Mammary epithelial cell (primary cell): ENCODE measurements at regions not wholly inside any gene's neighbourhood (a gene's known extent, or its start where the extent isn't known, plus 50 kb on each side); places are given as distances from the start of the nearest gene placed in this dataset.

Experiments
- EZH2 ChIP-seq: IDR thresholded peaks from 2 replicates; pipeline ENCODE4 v1.6.1; 2012; ENCODE audit warnings: low read length, inconsistent platforms, borderline replicate concordance
- TF ChIP-seq, protein P1 (sequence below), 2 donors: IDR thresholded peaks in 1 of 2; conservative IDR thresholded peaks in 1 of 2; 2 replicates each; pipeline ENCODE4 v1.5.1; 2011 to 2012; ENCODE audit warnings: inconsistent platforms in 2 of 2, low read length in 2 of 2, mild to moderate bottlenecking in 2 of 2, control low read depth in 1 of 2, low read depth in 1 of 2; ENCODE audit not compliant: insufficient read depth in 1 of 2; ENCODE audit errors: extremely low read depth in 1 of 2

GRCh38 chr7:106957766-106958165, 86.7 kb upstream of the PRKAR2B start:
- TF ChIP-seq, protein P1, sequence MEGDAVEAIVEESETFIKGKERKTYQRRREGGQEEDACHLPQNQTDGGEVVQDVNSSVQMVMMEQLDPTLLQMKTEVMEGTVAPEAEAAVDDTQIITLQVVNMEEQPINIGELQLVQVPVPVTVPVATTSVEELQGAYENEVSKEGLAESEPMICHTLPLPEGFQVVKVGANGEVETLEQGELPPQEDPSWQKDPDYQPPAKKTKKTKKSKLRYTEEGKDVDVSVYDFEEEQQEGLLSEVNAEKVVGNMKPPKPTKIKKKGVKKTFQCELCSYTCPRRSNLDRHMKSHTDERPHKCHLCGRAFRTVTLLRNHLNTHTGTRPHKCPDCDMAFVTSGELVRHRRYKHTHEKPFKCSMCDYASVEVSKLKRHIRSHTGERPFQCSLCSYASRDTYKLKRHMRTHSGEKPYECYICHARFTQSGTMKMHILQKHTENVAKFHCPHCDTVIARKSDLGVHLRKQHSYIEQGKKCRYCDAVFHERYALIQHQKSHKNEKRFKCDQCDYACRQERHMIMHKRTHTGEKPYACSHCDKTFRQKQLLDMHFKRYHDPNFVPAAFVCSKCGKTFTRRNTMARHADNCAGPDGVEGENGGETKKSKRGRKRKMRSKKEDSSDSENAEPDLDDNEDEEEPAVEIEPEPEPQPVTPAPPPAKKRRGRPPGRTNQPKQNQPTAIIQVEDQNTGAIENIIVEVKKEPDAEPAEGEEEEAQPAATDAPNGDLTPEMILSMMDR (conservative IDR thresholded peaks at IDR 0.05 in 1 of 2, IDR thresholded peaks at IDR 0.05 in 1 of 2; ENCODE audit: extremely low read depth in 1 of 2, insufficient read depth in 1 of 2, low read depth in 1 of 2, low read length in 2 of 2): no peak
- TF ChIP-seq EZH2: no peak
